H9 (cell line): ENCODE measurements at regions not wholly inside any gene's neighbourhood (a gene's known extent, or its start where the extent isn't known, plus 50 kb on each side); places are given as distances from the start of the nearest gene placed in this dataset.

ENCODE experiments used
- DNase-seq: peaks from one replicate; pipeline ENCODE4 v3.0.0-alpha.2; 2017
- H2AFZ ChIP-seq: one replicate; pipeline ENCODE4 v1.6.1; 2013; ENCODE audit warnings: mild to moderate bottlenecking, low read length, control low read depth, moderate library complexity
- H2AK5ac ChIP-seq: 2 replicates; pipeline ENCODE4 v1.6.1; 2013; ENCODE audit warnings: low read length, control low read depth, mixed read lengths; ENCODE audit not compliant: insufficient read length
- H2BK120ac ChIP-seq: one replicate; pipeline ENCODE4 v1.6.1; 2013; ENCODE audit warnings: low read depth, mild to moderate bottlenecking, low read length, control low read depth, inconsistent platforms; ENCODE audit not compliant: poor library complexity, severe bottlenecking
- H2BK12ac ChIP-seq: 2 replicates; pipeline ENCODE4 v1.6.1; 2013; ENCODE audit warnings: low read length, control low read depth, mixed read lengths, low read depth; ENCODE audit not compliant: insufficient read length
- H2BK15ac ChIP-seq: 2 replicates; pipeline ENCODE4 v1.6.1; 2013; ENCODE audit warnings: low read depth, low read length, control low read depth
- H2BK20ac ChIP-seq: one replicate; pipeline ENCODE4 v1.6.1; 2013; ENCODE audit warnings: low read depth, mild to moderate bottlenecking, low read length, control low read depth, inconsistent platforms; ENCODE audit not compliant: poor library complexity, severe bottlenecking
- H2BK5ac ChIP-seq: 2 replicates; pipeline ENCODE4 v1.6.1; 2013; ENCODE audit warnings: low read length, control low read depth, mixed read lengths; ENCODE audit not compliant: insufficient read length
- H3K14ac ChIP-seq: 2 replicates; pipeline ENCODE4 v1.6.1; 2013; ENCODE audit warnings: low read length, control low read depth; ENCODE audit not compliant: insufficient read depth
- H3K18ac ChIP-seq: 2 replicates; pipeline ENCODE4 v1.6.1; 2013; ENCODE audit warnings: low read depth, mild to moderate bottlenecking, mixed read lengths, low read length, control low read depth; ENCODE audit not compliant: insufficient read length
- H3K23ac ChIP-seq: 2 replicates; pipeline ENCODE4 v1.6.1; 2013; ENCODE audit warnings: low read length, control low read depth, mixed read lengths, low read depth; ENCODE audit not compliant: insufficient read length
- H3K23me2 ChIP-seq: 2 replicates; pipeline ENCODE4 v1.6.1; 2013; ENCODE audit warnings: low read depth, mild to moderate bottlenecking, mixed read lengths, low read length, control low read depth; ENCODE audit not compliant: insufficient read length, poor library complexity, severe bottlenecking
- H3K27ac ChIP-seq: 2 replicates; pipeline ENCODE4 v1.5.1; 2013; ENCODE audit warnings: low read length, control low read depth, mixed read lengths, low read depth; ENCODE audit not compliant: insufficient read length
- H3K27me3 ChIP-seq: 2 replicates; pipeline ENCODE4 v1.6.1; 2013; ENCODE audit warnings: low read length, control low read depth, inconsistent platforms; ENCODE audit not compliant: insufficient read depth
- H3K4ac ChIP-seq: 2 replicates; pipeline ENCODE4 v1.6.1; 2013; ENCODE audit warnings: low read depth, mild to moderate bottlenecking, control low read depth, inconsistent platforms, low read length, moderate library complexity
- H3K4me1 ChIP-seq: 2 replicates; pipeline ENCODE4 v1.6.1; 2013; ENCODE audit warnings: low read length, control low read depth, inconsistent platforms; ENCODE audit not compliant: insufficient read depth
- H3K4me2 ChIP-seq: 2 replicates; pipeline ENCODE4 v1.6.1; 2013; ENCODE audit warnings: low read length, control low read depth, mixed read lengths; ENCODE audit not compliant: insufficient read length, insufficient read depth
- H3K56ac ChIP-seq: 2 replicates; pipeline ENCODE4 v1.6.1; 2013; ENCODE audit warnings: low read depth, mild to moderate bottlenecking, mixed read lengths, low read length, control low read depth; ENCODE audit not compliant: insufficient read length
- H3K79me1 ChIP-seq: 2 replicates; pipeline ENCODE4 v1.6.1; 2013; ENCODE audit warnings: low read depth, mild to moderate bottlenecking, moderate library complexity, low read length, control low read depth, inconsistent platforms; ENCODE audit not compliant: insufficient read depth, poor library complexity, severe bottlenecking
- H3K79me2 ChIP-seq: 2 replicates; pipeline ENCODE4 v1.6.1; 2013; ENCODE audit warnings: low read length, control low read depth, inconsistent platforms; ENCODE audit not compliant: insufficient read depth
- H3K9ac ChIP-seq: 2 replicates; pipeline ENCODE4 v1.6.1; 2013; ENCODE audit warnings: low read length, control low read depth, mixed read lengths; ENCODE audit not compliant: insufficient read length; ENCODE audit errors: extremely low read depth
- H3K9me3 ChIP-seq: one replicate; pipeline ENCODE4 v1.6.1; 2013; ENCODE audit warnings: low read depth, low read length, inconsistent platforms; ENCODE audit not compliant: control insufficient read depth
- H3T11ph ChIP-seq: one replicate; pipeline ENCODE4 v1.6.1; 2013; ENCODE audit warnings: mild to moderate bottlenecking, low read length, control low read depth, inconsistent platforms
- H4K20me1 ChIP-seq: one replicate; pipeline ENCODE4 v1.6.1; 2013; ENCODE audit not compliant: control insufficient read depth, insufficient read length, insufficient read depth
- H4K5ac ChIP-seq: 2 replicates; pipeline ENCODE4 v1.6.1; 2013; ENCODE audit warnings: low read depth, mild to moderate bottlenecking, mixed read lengths, low read length, control low read depth; ENCODE audit not compliant: insufficient read length
- H4K8ac ChIP-seq: replicated peaks from 2 replicates; pipeline ENCODE4 v1.6.1; 2013; ENCODE audit warnings: low read length, control low read depth, mixed read lengths, low read depth; ENCODE audit not compliant: insufficient read length
- H4K91ac ChIP-seq: 2 replicates; pipeline ENCODE4 v1.6.1; 2013; ENCODE audit warnings: low read depth, mild to moderate bottlenecking, moderate library complexity, mixed read lengths, low read length, control low read depth; ENCODE audit not compliant: insufficient read length
- H3K27ac Mint-ChIP-seq, 3 experiments: 2 replicates in 2 of 3; 3 replicates in 1 of 3; pipeline ENCODE4 v1.8.0; 2020 to 2021; ENCODE audit warnings: mixed read lengths in 3 of 3, mild to moderate bottlenecking in 1 of 3, moderate library complexity in 1 of 3
- H3K27me3 Mint-ChIP-seq: 2 replicates; pipeline ENCODE4 v1.8.0; 2021; ENCODE audit warnings: low read depth, mild to moderate bottlenecking, moderate library complexity, mixed read lengths
- H3K36me3 Mint-ChIP-seq, 3 experiments: 2 replicates in 2 of 3; 3 replicates in 1 of 3; pipeline ENCODE4 v1.8.0; 2020 to 2021; ENCODE audit warnings: low read depth in 3 of 3, mixed read lengths in 3 of 3; ENCODE audit not compliant: insufficient read depth in 1 of 3
- H3K4me1 Mint-ChIP-seq, 2 experiments: 2 replicates each; pipeline ENCODE4 v1.8.0; 2020; ENCODE audit warnings: mixed read lengths in 2 of 2
- H3K4me3 Mint-ChIP-seq, 2 experiments: 2 replicates in 1 of 2; 3 replicates in 1 of 2; pipeline ENCODE4 v1.8.0; 2020 to 2021; ENCODE audit warnings: mild to moderate bottlenecking in 2 of 2, mixed read lengths in 2 of 2, moderate library complexity in 1 of 2
- H3K9me3 Mint-ChIP-seq, 2 experiments: 2 replicates in 1 of 2; 3 replicates in 1 of 2; pipeline ENCODE4 v1.8.0; 2020; ENCODE audit warnings: mild to moderate bottlenecking in 2 of 2, mixed read lengths in 2 of 2, moderate library complexity in 1 of 2
- CTCF ChIP-seq: fragments of 200-600 bp; sonication (generic); conservative IDR thresholded peaks from 3 replicates; pipeline ENCODE4 v1.8.0; 2021; ENCODE audit warnings: antibody characterized with exemption, mild to moderate bottlenecking
- WGBS: extraction: QIAGEN DNeasy Blood & Tissue Kit; methylation state at CpG from one replicate; pipeline ENCODE4 v1.1.7; 2013; ENCODE audit warnings: missing lambda C conversion rate, low lambda C conversion rate, mixed read lengths; ENCODE audit not compliant: insufficient read length; ENCODE audit errors: extremely low coverage; 5-methylcytosine and 5-hydroxymethylcytosine counted together

GRCh38 chr6:2505624-2506023 is 245.1 kb downstream of the MYLK4 start:
- Histone ChIP-seq H2AK5ac (no peak overlapping the region), H3K14ac (no peak overlapping the region), H2AFZ (no peak overlapping the region), H3K79me1 (no peaks in the 10 kb centered on the region), H3K23ac (no peak overlapping the region), H3K4me1 (no peaks in the 10 kb centered on the region), H4K5ac (no peak overlapping the region), H4K20me1 (no peaks in the 10 kb centered on the region), H4K91ac (no peak overlapping the region), H3K4me2 (no peak overlapping the region), H3K27ac (no peak overlapping the region), H3K4ac (no peak overlapping the region), H2BK15ac (no peak overlapping the region), H4K8ac (no peak overlapping the region), H3K27me3 (no peaks in the 10 kb centered on the region), H3K56ac (no peak overlapping the region), H3K9ac (no peak overlapping the region), H3K18ac (no peak overlapping the region), H3K9me3 (no peaks in the 10 kb centered on the region), H3T11ph (no peak overlapping the region), H2BK5ac (no peak overlapping the region), H3K23me2 (no peaks in the 10 kb centered on the region), H3K79me2 (no peaks in the 10 kb centered on the region), H2BK12ac (no peak overlapping the region), H2BK120ac (no peak overlapping the region), H2BK20ac (no peak overlapping the region)
- H3K9me3 Mint-ChIP-seq: peaks cover 0 to 2% of the 10 kb centered on the region in 2 experiments; a peak in 3 of 5 replicates
- peaks cover 8 to 13% of the 10 kb centered on the region in 2 experiments for H3K4me1 Mint-ChIP-seq
- peaks cover 7% of the 10 kb centered on the region for H3K27me3 Mint-ChIP-seq
- TF ChIP-seq CTCF: peak; percentile 94
- H3K27ac Mint-ChIP-seq: peak overlapping the region in 1 of 3 experiments; percentile 37; a peak in 1 of 7 replicates
- peaks cover 0 to 1% (median 0%) of the 10 kb centered on the region in 3 experiments; a peak in 1 of 7 replicates for H3K36me3 Mint-ChIP-seq
- whole genome bisulfite sequencing: no CpG with 5 or more reads among the region's 9 CpGs
- DNase-seq: peak; percentile 77
- no peak overlapping the region for H3K4me3 Mint-ChIP-seq
